Panc1 (cell line): ENCODE measurements at regions not wholly inside any gene's neighbourhood (a gene's known extent, or its start where the extent isn't known, plus 50 kb on each side); places are given as distances from the start of the nearest gene placed in this dataset.

Experiments
- REST ChIP-seq, 2 experiments: IDR thresholded peaks; 2 replicates each; pipeline ENCODE4 v1.6.1; 2011 to 2012; ENCODE audit warnings: low read depth in 2 of 2, control low read depth in 1 of 2, low read length in 1 of 2, mild to moderate bottlenecking in 1 of 2, moderate library complexity in 1 of 2; ENCODE audit not compliant: insufficient read depth in 1 of 2
- TCF7L2 ChIP-seq: IDR thresholded peaks from 2 replicates; pipeline ENCODE4 v1.6.1; 2011; ENCODE audit warnings: mild to moderate bottlenecking, low read depth, low read length, inconsistent platforms

DNA sequence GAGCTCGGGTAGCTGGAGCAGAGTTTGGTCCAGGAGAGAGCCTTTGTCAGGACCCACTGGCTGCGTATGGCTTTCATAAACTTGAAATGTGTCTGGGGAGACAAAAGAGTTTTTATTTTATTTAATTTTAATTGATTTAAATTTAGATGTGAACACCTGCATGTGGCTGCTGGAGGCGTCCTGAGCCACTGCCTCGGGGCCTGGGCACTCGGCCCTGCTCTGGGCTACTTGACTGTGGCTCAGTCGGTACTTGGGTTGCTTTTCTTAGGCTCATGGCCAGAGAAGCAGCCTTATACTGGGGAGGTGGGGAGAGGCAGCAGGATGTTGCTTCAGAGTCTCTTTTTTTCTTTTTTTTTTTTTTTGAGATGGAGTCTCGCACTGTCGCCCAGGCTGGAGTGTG is 661.8 kb upstream of the HS6ST1 start:
- TF ChIP-seq REST (IDR thresholded peaks at IDR 0.05; ENCODE audit: insufficient read depth in 1 of 2, low read depth in 2 of 2, low read length in 1 of 2) (no peak), TCF7L2 (no peak)
